A549 (cell line): ENCODE measurements at regions not wholly inside any gene's neighbourhood (a gene's known extent, or its start where the extent isn't known, plus 50 kb on each side); places are given as distances from the start of the nearest gene placed in this dataset.
A peak's percentile ranks its signal among the peaks of the same experiment; 100 is the strongest.

ENCODE experiments used
- ATAC-seq, 2 experiments: fragments of 200-7000 bp in 1 of 2; fragments of >200 bp in 1 of 2; cut with Nextera tagmentation in 1 of 2; cut with Tn5 transposase in 1 of 2; 3 replicates each; pipeline versions ENCODE4 v1.8.0 to v1.9.1; 2018 to 2020; ENCODE audit warnings: mild to moderate bottlenecking in 1 of 2, moderate library complexity in 1 of 2
- CTCF ChIA-PET: fragments of 300-600 bp; sonication (Branson Sonifier 250); formaldehyde crosslinking; extraction: SDS; loops from one replicate; lab custom pipeline; 2021; ENCODE audit warnings: antibody characterized with exemption, inconsistent platforms; lab: Yijun Ruan, JAX
- POLR2A ChIA-PET: fragments of 350-600 bp; formaldehyde crosslinking; extraction: SDS; loops from one replicate; lab custom pipeline; 2021; ENCODE audit warnings: antibody characterized with exemption, inconsistent platforms; lab: Yijun Ruan, JAX
- DNase-seq, 2 experiments: peaks; one replicate each; pipeline versions ENCODE4 v3.0.0 to v3.0.0-alpha.2; 2011 to 2016; ENCODE audit warnings: low read depth in 1 of 2, low spot score in 1 of 2
- FAIRE-seq: peaks from 2 replicates; lab custom pipeline; 2011; peaks lifted over from hg19 to GRCh38; lab: Jason Lieb, UNC
- H3K27ac ChIP-seq, 2 experiments: fragments of >200 bp; sonication (Bioruptor Twin); formaldehyde crosslinking; 3 replicates each; pipeline ENCODE4 v1.5.1; 2016 to 2017
- H3K4me1 ChIP-seq: fragments of >200 bp; sonication (Bioruptor Twin); formaldehyde crosslinking; 3 replicates; pipeline ENCODE4 v1.6.1; 2016
- H3K4me2 ChIP-seq: fragments of >200 bp; sonication (Bioruptor Twin); formaldehyde crosslinking; 3 replicates; pipeline ENCODE4 v1.6.1; 2016
- H3K4me3 ChIP-seq: fragments of >200 bp; sonication (Bioruptor Twin); formaldehyde crosslinking; 3 replicates; pipeline ENCODE4 v1.5.1; 2016
- H3K9me3 ChIP-seq: fragments of >200 bp; sonication (Bioruptor Twin); formaldehyde crosslinking; 3 replicates; pipeline ENCODE4 v1.6.1; 2016
- BHLHE40 ChIP-seq: IDR thresholded peaks from 2 replicates; pipeline ENCODE4 v1.6.1; 2012; ENCODE audit warnings: low read depth, low read length, inconsistent platforms
- CEBPB ChIP-seq, 2 experiments: fragments of >200 bp in 1 of 2; sonication (Bioruptor Twin) in 1 of 2; formaldehyde crosslinking in 1 of 2; IDR thresholded peaks; 2 replicates each; pipeline ENCODE4 v1.6.1; 2012 to 2016
- CHD2 ChIP-seq: fragments of 150-350 bp; IDR thresholded peaks from 2 replicates; pipeline ENCODE4 v1.6.1; 2014; ENCODE audit warnings: low read length; ENCODE audit not compliant: partially characterized antibody
- EHMT2 ChIP-seq: fragments of 200-600 bp; sonication (generic); IDR thresholded peaks from 2 replicates; pipeline ENCODE4 v1.6.1; 2016; ENCODE audit warnings: antibody characterized with exemption, low read depth, mild to moderate bottlenecking, moderate library complexity
- ESRRA ChIP-seq: fragments of 150-350 bp; IDR thresholded peaks from 2 replicates; pipeline ENCODE4 v1.6.1; 2014; ENCODE audit warnings: mild to moderate bottlenecking, low read length, borderline replicate concordance
- FOSL2 ChIP-seq, 2 experiments: fragments of 450-650 bp in 1 of 2; fragments of >200 bp in 1 of 2; sonication (Bioruptor Twin) in 1 of 2; formaldehyde crosslinking; IDR thresholded peaks; 2 replicates each; pipeline versions ENCODE4 v1.5.0 to v1.6.1; 2016 to 2020; ENCODE audit warnings: mild to moderate bottlenecking in 1 of 2, moderate library complexity in 1 of 2
- FOXS1 ChIP-seq: fragments of 250-450 bp; sonication (Bioruptor Pico); IDR thresholded peaks from 2 replicates; pipeline ENCODE4 v1.5.0; 2020; ENCODE audit warnings: mild to moderate bottlenecking, moderate library complexity
- GATA3 ChIP-seq: IDR thresholded peaks from 2 replicates; pipeline ENCODE4 v1.6.1; 2012; ENCODE audit warnings: borderline replicate concordance
- HDAC2 ChIP-seq: fragments of 200-600 bp; sonication (generic); IDR thresholded peaks from 2 replicates; pipeline ENCODE4 v1.6.1; 2016
- HOXA7 ChIP-seq: fragments of 250-450 bp; sonication (Bioruptor Pico); IDR thresholded peaks from 2 replicates; pipeline ENCODE4 v1.5.0; 2020; ENCODE audit warnings: mild to moderate bottlenecking, moderate library complexity
- JUN ChIP-seq, 2 experiments: fragments of >200 bp; sonication (Bioruptor Twin); formaldehyde crosslinking; IDR thresholded peaks; 2 replicates in 1 of 2; 3 replicates in 1 of 2; pipeline ENCODE4 v1.6.1; 2016 to 2017
- KDM1A ChIP-seq: fragments of 200-600 bp; sonication (generic); IDR thresholded peaks from 2 replicates; pipeline ENCODE4 v1.6.1; 2016; ENCODE audit warnings: low read depth, mild to moderate bottlenecking
- MAZ ChIP-seq: fragments of 150-350 bp; IDR thresholded peaks from 2 replicates; pipeline ENCODE4 v1.6.1; 2014; ENCODE audit warnings: antibody characterized with exemption, low read depth, low read length, borderline replicate concordance
- NR3C1 ChIP-seq: fragments of >200 bp; sonication (Bioruptor Twin); formaldehyde crosslinking; IDR thresholded peaks from 3 replicates; pipeline ENCODE4 v1.6.1; 2017
- PHF8 ChIP-seq: fragments of 200-600 bp; sonication (generic); IDR thresholded peaks from 2 replicates; pipeline ENCODE4 v1.6.1; 2016; ENCODE audit warnings: low read depth, mild to moderate bottlenecking, antibody characterized with exemption, moderate library complexity, borderline replicate concordance
- POLR2A ChIP-seq: IDR thresholded peaks from 2 replicates; pipeline ENCODE4 v1.6.1; 2012; ENCODE audit warnings: mild to moderate bottlenecking, low read length
- RFX5 ChIP-seq: fragments of 450-650 bp; IDR thresholded peaks from 2 replicates; pipeline ENCODE4 v1.7.1; 2014; ENCODE audit warnings: antibody characterized with exemption, mild to moderate bottlenecking, moderate library complexity
- SREBF2 ChIP-seq: fragments of 450-650 bp; IDR thresholded peaks from 2 replicates; pipeline ENCODE4 v1.6.1; 2014; ENCODE audit warnings: mild to moderate bottlenecking, moderate library complexity
- ZC3H11A ChIP-seq: fragments of 450-650 bp; IDR thresholded peaks from 2 replicates; pipeline ENCODE4 v1.6.1; 2014; ENCODE audit warnings: antibody characterized with exemption, mild to moderate bottlenecking
- ZFP36 ChIP-seq: fragments of 450-650 bp; IDR thresholded peaks from 2 replicates; pipeline ENCODE4 v1.6.1; 2014; ENCODE audit warnings: borderline replicate concordance; ENCODE audit not compliant: partially characterized antibody
- ZNF302 ChIP-seq: fragments of 250-450 bp; sonication (Bioruptor Pico); IDR thresholded peaks from 2 replicates; pipeline ENCODE4 v1.9.0; 2021; ENCODE audit warnings: inconsistent platforms, mild to moderate bottlenecking, moderate library complexity
- WGBS: methylation state at CpG from one replicate; pipeline ENCODE4 v1.1.6; 2017; ENCODE audit errors: missing lambda C conversion rate; 5-methylcytosine and 5-hydroxymethylcytosine counted together
- TF ChIP-seq, protein P1 (sequence below): fragments of >200 bp; sonication (Bioruptor Twin); formaldehyde crosslinking; IDR thresholded peaks from 3 replicates; pipeline ENCODE4 v1.6.1; 2016
- TF ChIP-seq, protein P2 (sequence below): fragments of 250-450 bp; sonication (Bioruptor Pico); IDR thresholded peaks from 2 replicates; pipeline ENCODE4 v1.5.0; 2020; ENCODE audit warnings: low read depth, mild to moderate bottlenecking, moderate library complexity
- TF ChIP-seq, protein P3 (sequence below): IDR thresholded peaks from 2 replicates; pipeline ENCODE4 v1.6.1; 2012; ENCODE audit warnings: low read depth, borderline replicate concordance

DNA sequence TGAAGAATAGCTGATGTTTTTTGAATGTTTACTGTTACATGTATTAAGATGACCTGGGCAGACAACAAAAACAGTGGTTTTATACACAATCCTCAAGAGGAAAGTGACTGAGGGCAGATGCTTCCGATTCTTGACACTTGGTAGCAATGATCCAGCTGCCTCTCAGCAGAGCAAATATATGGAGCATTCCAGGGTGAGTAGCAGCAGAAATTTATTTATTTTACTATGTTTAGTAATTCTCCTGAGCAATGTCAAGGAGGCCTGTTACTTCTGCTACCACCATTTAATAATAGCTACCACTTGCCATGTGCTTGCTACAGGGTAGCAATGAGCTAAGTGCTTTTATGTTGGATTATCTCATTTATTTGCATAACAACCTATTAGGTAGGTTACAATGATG lies 69.1 kb upstream of the NR3C1 start:
- H3K4me2 ChIP-seq, result no peak overlapping the region
- FAIRE-seq, result no peak
- no peak overlapping the region for H3K4me3 ChIP-seq
- H3K4me1 ChIP-seq, result peaks cover 32% of the 10 kb centered on the region
- H3K9me3 ChIP-seq, result no peaks in the 10 kb centered on the region
- no peak for ATAC-seq
- no peak for DNase-seq
- peak overlapping the region in 1 of 2 experiments; percentile 64; a peak in 3 of 6 replicates for H3K27ac ChIP-seq
- CTCF ChIA-PET, result interaction anchor here (1.3 to 1.6 kb wide), 2 partner anchors 10 to 27 kb away, joined by 3 read pairs; no protein-coding TSS in a partner anchor
- TF ChIP-seq MAZ (no peak), GATA3 (no peak), NR3C1 (no peak), ZNF302 (CRISPR knock-in tag) (no peak), RFX5 (no peak), JUN (IDR thresholded peaks at IDR 0.05) (no peak), EHMT2 (no peak), ZC3H11A (no peak), BHLHE40 (no peak), ESRRA (no peak), HDAC2 (no peak), CHD2 (no peak), PHF8 (no peak), KDM1A (no peak), ZFP36 (no peak), HOXA7 (CRISPR knock-in tag) (no peak), POLR2A (no peak)
- TF ChIP-seq, protein P1, sequence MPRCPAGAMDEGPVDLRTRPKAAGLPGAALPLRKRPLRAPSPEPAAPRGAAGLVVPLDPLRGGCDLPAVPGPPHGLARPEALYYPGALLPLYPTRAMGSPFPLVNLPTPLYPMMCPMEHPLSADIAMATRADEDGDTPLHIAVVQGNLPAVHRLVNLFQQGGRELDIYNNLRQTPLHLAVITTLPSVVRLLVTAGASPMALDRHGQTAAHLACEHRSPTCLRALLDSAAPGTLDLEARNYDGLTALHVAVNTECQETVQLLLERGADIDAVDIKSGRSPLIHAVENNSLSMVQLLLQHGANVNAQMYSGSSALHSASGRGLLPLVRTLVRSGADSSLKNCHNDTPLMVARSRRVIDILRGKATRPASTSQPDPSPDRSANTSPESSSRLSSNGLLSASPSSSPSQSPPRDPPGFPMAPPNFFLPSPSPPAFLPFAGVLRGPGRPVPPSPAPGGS, result no peak
- 92% methylated on average over 1 of the region's 1 CpG for WGBS
- POLR2A ChIA-PET, result no interaction called here

DNA sequence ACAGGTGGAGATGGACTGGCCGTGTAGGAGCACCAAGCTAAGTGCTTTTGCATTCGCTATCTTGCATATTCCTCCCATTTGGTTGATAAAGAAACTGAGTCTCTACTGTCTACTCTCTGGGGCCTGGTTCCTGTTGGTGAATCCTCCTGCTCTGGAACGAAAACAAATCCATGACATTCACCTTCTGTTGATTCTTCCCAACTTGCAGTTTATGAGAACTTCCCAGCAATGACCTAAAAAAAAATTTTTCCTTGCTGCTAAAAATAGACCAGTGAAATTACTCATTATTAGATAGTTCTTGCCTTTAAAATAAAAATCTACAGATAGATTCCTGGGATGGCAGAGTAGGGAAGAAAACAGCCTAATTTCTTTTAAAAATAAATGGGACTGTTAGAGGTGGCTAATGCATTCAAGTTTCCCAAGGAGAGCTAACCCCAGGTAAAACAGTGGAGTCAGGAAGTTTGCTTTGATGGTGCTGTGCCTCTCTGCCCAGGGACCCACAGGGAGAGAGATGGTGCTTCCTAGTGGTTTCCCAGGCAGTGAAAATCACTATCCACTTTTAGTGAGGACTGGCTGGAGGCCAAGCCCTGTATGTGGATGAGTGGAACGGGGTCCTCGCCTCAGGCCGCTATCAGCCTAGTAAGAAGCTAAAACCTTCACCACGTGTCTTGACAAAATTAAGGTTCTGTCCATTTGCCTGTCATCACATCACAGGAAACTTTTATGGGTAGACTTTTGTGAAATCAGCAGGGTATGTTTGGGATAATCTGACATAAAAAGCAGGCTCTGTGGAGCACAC lies 68.4 kb upstream of the NR3C1 start:
- POLR2A ChIA-PET, result interaction anchor here (0.6 kb wide), 1 partner anchor 55 kb away, joined by 3 read pairs; no protein-coding TSS in a partner anchor
- ATAC-seq, result no peak

More for the DNA sequence above, 68.4 kb upstream of the NR3C1 start:
- DNase-seq (no peak), FAIRE-seq (no peak)
- Histone ChIP-seq H3K4me2 (peak overlapping the region; percentile 32; the same call in 2 of the 3 replicates), H3K9me3 (no peaks in the 10 kb centered on the region), H3K4me3 (no peak overlapping the region), H3K4me1 (peaks cover 27% of the 10 kb centered on the region), H3K27ac (peak overlapping the region in 1 of 2 experiments; percentile 64; a peak in 4 of 6 replicates)
- CTCF ChIA-PET, result interaction anchor here (1.1 to 1.6 kb wide), 3 partner anchors 11 to 27 kb away, joined by 3 to 5 read pairs (median 3); no protein-coding TSS in a partner anchor
- 90% methylated on average over 7 of the region's 7 CpGs for WGBS
- no peak for TF ChIP-seq HDAC2
- TF ChIP-seq CEBPB (IDR thresholded peaks at IDR 0.05), result no peak
- TF ChIP-seq FOXS1 (CRISPR knock-in tag), result no peak
- TF ChIP-seq JUN (IDR thresholded peaks at IDR 0.05), result no peak
- TF ChIP-seq, protein P2, sequence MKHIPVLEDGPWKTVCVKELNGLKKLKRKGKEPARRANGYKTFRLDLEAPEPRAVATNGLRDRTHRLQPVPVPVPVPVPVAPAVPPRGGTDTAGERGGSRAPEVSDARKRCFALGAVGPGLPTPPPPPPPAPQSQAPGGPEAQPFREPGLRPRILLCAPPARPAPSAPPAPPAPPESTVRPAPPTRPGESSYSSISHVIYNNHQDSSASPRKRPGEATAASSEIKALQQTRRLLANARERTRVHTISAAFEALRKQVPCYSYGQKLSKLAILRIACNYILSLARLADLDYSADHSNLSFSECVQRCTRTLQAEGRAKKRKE (CRISPR knock-in tag), result no peak
- no peak for TF ChIP-seq FOSL2 (IDR thresholded peaks at IDR 0.05)
- TF ChIP-seq FOSL2 (CRISPR knock-in tag; IDR thresholded peaks at IDR 0.05), result no peak
- TF ChIP-seq, protein P3, sequence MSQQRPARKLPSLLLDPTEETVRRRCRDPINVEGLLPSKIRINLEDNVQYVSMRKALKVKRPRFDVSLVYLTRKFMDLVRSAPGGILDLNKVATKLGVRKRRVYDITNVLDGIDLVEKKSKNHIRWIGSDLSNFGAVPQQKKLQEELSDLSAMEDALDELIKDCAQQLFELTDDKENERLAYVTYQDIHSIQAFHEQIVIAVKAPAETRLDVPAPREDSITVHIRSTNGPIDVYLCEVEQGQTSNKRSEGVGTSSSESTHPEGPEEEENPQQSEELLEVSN, result no peak
- TF ChIP-seq SREBF2, result no peak
